GM12878 (cell line): ENCODE measurements at regions not wholly inside any gene's neighbourhood (a gene's known extent, or its start where the extent isn't known, plus 50 kb on each side); places are given as distances from the start of the nearest gene placed in this dataset.

Source experiments
- ATAC-seq: fragments of 200-7000 bp; cut with Tn5 transposase; 3 replicates; pipeline ENCODE4 v1.9.1; 2020; ENCODE audit warnings: mild to moderate bottlenecking, moderate library complexity
- BruUV-seq: library from RNA; stranded (reverse); fragments of 400-500 nt; replicated peaks from 2 replicates; lab custom pipeline; 2021; lab: Mats Ljungman, UMichigan
- CTCF ChIA-PET: fragments of 300-600 bp; sonication (Branson Sonifier 250); formaldehyde crosslinking; extraction: SDS; loops from one replicate; lab custom pipeline; 2021; ENCODE audit warnings: inconsistent platforms; lab: Yijun Ruan, JAX
- POLR2A ChIA-PET: fragments of 350-600 bp; formaldehyde crosslinking; extraction: SDS; loops from one replicate; lab custom pipeline; 2021; ENCODE audit warnings: inconsistent platforms; lab: Charles Lee
- RAD21 ChIA-PET: fragments of 300-600 bp; sonication (Branson Sonifier 250); formaldehyde crosslinking; loops from one replicate; lab custom pipeline; 2023; ENCODE audit warnings: antibody characterized with exemption; ENCODE audit not compliant: unreplicated experiment; lab: Charles Lee
- SMC1A ChIA-PET: fragments of 300-600 bp; sonication (Branson Sonifier 250); formaldehyde crosslinking; loops from one replicate; lab custom pipeline; 2023; ENCODE audit not compliant: unreplicated experiment, uncharacterized antibody; lab: Charles Lee
- DNase-seq: peaks from one replicate; pipeline ENCODE4 v3.0.0-alpha.2; 2011; ENCODE audit warnings: low read depth, low spot score
- FAIRE-seq: peaks from 3 replicates; lab custom pipeline; 2011; peaks lifted over from hg19 to GRCh38; lab: Jason Lieb, UNC
- H2AFZ ChIP-seq: 2 replicates; pipeline ENCODE4 v1.6.0; 2011; ENCODE audit warnings: low read depth, low read length, control low read depth; ENCODE audit not compliant: control insufficient read depth
- H3K27ac ChIP-seq: 2 replicates; pipeline ENCODE4 v1.5.1; 2011; ENCODE audit warnings: control low read depth; ENCODE audit not compliant: control insufficient read depth, insufficient read depth
- H3K27me3 ChIP-seq, 2 experiments: replicated peaks in 1 of 2; 2 replicates each; pipeline versions ENCODE4 v1.6.0 to v1.6.1; 2011; ENCODE audit warnings: low read length in 1 of 2; ENCODE audit not compliant: control insufficient read depth in 2 of 2, insufficient read depth in 2 of 2
- H3K36me3 ChIP-seq, 2 experiments: 2 replicates each; pipeline ENCODE4 v1.5.1; 2011; ENCODE audit warnings: low read length in 1 of 2; ENCODE audit not compliant: control insufficient read depth in 2 of 2, insufficient read depth in 2 of 2
- H3K4me1 ChIP-seq: 2 replicates; pipeline ENCODE4 v1.6.1; 2011; ENCODE audit warnings: mild to moderate bottlenecking, low read length, moderate library complexity, mixed read lengths; ENCODE audit not compliant: control insufficient read depth, insufficient read depth
- H3K4me2 ChIP-seq: 2 replicates; pipeline ENCODE4 v1.6.0; 2011; ENCODE audit warnings: control low read depth; ENCODE audit not compliant: control insufficient read depth, insufficient read depth
- H3K4me3 ChIP-seq: fragments of 200-600 bp; sonication (generic); 2 replicates; pipeline ENCODE4 v1.5.1; 2016
- H3K79me2 ChIP-seq: 2 replicates; pipeline ENCODE4 v1.6.0; 2011; ENCODE audit warnings: low read length; ENCODE audit not compliant: control insufficient read depth, insufficient read depth
- H3K9ac ChIP-seq: 2 replicates; pipeline ENCODE4 v1.8.0; 2011; ENCODE audit warnings: low read length, control low read depth, mixed read lengths; ENCODE audit not compliant: control insufficient read depth, insufficient read depth
- H3K9me3 ChIP-seq: replicated peaks from 3 replicates; pipeline ENCODE4 v1.5.1; 2011; ENCODE audit warnings: mild to moderate bottlenecking, low read length; ENCODE audit not compliant: control insufficient read depth, insufficient read depth
- H4K20me1 ChIP-seq: 2 replicates; pipeline ENCODE4 v1.6.0; 2011; ENCODE audit not compliant: control insufficient read depth, insufficient read depth
- CBX5 ChIP-seq: sonication (generic); IDR thresholded peaks from 2 replicates; pipeline ENCODE4 v1.6.1; 2016; ENCODE audit warnings: low read depth, moderate library complexity, mild to moderate bottlenecking, inconsistent platforms
- CEBPB ChIP-seq, 2 experiments: fragments of 150-350 bp in 1 of 2; IDR thresholded peaks; 2 replicates each; pipeline ENCODE4 v1.6.1; 2012 to 2014; ENCODE audit warnings: low read depth in 2 of 2, low read length in 2 of 2, borderline replicate concordance in 1 of 2, inconsistent platforms in 1 of 2
- ESRRA ChIP-seq: IDR thresholded peaks from 2 replicates; pipeline ENCODE4 v1.6.1; 2012; ENCODE audit warnings: mild to moderate bottlenecking, low read length, improper control_type of control experiment
- ETV6 ChIP-seq, 2 experiments: fragments of 450-650 bp in 1 of 2; IDR thresholded peaks in 1 of 2; conservative IDR thresholded peaks in 1 of 2; 2 replicates each; pipeline ENCODE4 v1.6.1; 2014; ENCODE audit warnings: antibody characterized with exemption in 1 of 2, borderline replicate concordance in 1 of 2, low read depth in 1 of 2, mild to moderate bottlenecking in 1 of 2, moderate library complexity in 1 of 2
- HDAC2 ChIP-seq: fragments of 200-600 bp; sonication (generic); IDR thresholded peaks from 2 replicates; pipeline ENCODE4 v1.6.1; 2017
- HDGF ChIP-seq: fragments of 450-650 bp; IDR thresholded peaks from 2 replicates; pipeline ENCODE4 v1.6.1; 2016; ENCODE audit warnings: antibody characterized with exemption
- RFX5 ChIP-seq: IDR thresholded peaks from 2 replicates; pipeline ENCODE4 v1.6.1; 2011; ENCODE audit warnings: low read depth, low read length, improper control_type of control experiment
- SP1 ChIP-seq: IDR thresholded peaks from one replicate; pipeline ENCODE4 v1.6.1; 2011; ENCODE audit warnings: low read depth, low read length
- STAT1 ChIP-seq: fragments of 450-650 bp; conservative IDR thresholded peaks from 2 replicates; pipeline ENCODE4 v1.6.1; 2014; ENCODE audit warnings: antibody characterized with exemption, mild to moderate bottlenecking
- TCF3 ChIP-seq: IDR thresholded peaks from 2 replicates; pipeline ENCODE4 v1.6.1; 2012; ENCODE audit warnings: low read depth, mild to moderate bottlenecking, low read length, borderline replicate concordance; ENCODE audit not compliant: insufficient read depth
- WGBS: methylation state at CpG from one replicate; pipeline ENCODE4 v1.1.6; 2016; ENCODE audit warnings: low lambda C conversion rate; ENCODE audit not compliant: insufficient replicate concordance, insufficient coverage; ENCODE audit errors: missing lambda C conversion rate; 5-methylcytosine and 5-hydroxymethylcytosine counted together
- in situ Hi-C: fragments of 300-500 bp; cut with MboI; formaldehyde crosslinking; loops from 9 replicates; pipeline ENCODE4 v1.14.3; 2018; ENCODE audit warnings: mixed read lengths
- intact Hi-C: fragments of 100-400 bp; cut with micrococcal nuclease; formaldehyde crosslinking; loops from one replicate; pipeline ENCODE4 v1.14.2; 2022; ENCODE audit not compliant: unreplicated experiment
- TF ChIP-seq, protein P1 (sequence below): IDR thresholded peaks from 2 replicates; pipeline ENCODE4 v1.6.1; 2011; ENCODE audit warnings: low read depth, mild to moderate bottlenecking, low read length, moderate library complexity, borderline replicate concordance; ENCODE audit errors: extremely low read depth
- TF ChIP-seq, protein P2 (sequence below): IDR thresholded peaks from 2 replicates; pipeline ENCODE4 v1.6.1; 2012; ENCODE audit warnings: low read length, inconsistent platforms

DNA sequence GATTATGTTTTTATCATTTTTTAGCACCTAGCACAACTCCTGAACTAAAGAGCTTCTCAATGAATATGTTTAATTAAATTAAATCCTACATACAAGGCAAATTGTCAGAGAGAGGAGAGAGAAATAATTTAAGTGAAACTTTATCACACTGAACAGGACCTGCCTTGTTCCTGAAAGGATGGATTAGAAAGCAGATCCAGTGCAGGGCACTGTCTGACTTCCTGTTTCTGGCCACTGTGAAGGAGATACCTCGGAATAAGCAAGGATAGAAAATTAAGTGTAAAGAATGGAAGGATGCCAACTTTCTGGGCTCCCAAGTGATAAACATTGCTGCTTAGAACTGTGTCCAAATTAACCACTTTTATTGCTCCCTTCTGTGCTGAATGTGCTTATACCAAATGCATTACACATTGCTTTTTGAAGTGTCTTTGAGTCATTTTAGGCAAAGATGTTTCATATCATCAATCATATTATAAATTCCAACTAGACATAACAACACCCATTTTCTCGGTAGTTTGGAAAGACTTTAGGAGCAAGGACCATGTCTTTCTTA is 89.1 kb upstream of the SPDL1 start:
- Histone ChIP-seq H3K4me2 (no peak overlapping the region), H3K9me3 (no peaks in the 10 kb centered on the region), H3K9ac (no peak overlapping the region), H3K27ac (no peak overlapping the region), H3K4me1 (no peaks in the 10 kb centered on the region), H3K36me3 (no peaks in the 10 kb centered on the region), H2AFZ (no peak overlapping the region), H3K27me3 (no peaks in the 10 kb centered on the region), H4K20me1 (no peaks in the 10 kb centered on the region), H3K79me2 (no peaks in the 10 kb centered on the region), H3K4me3 (no peak overlapping the region)
- POLR2A ChIA-PET, result no interaction called here
- RAD21 ChIA-PET, result no interaction called here
- ATAC-seq, result no peak
- in situ Hi-C loops, result no loop called here
- FAIRE-seq, result no peak
- BruUV-seq, result no TSS peak
- TF ChIP-seq, protein P1, sequence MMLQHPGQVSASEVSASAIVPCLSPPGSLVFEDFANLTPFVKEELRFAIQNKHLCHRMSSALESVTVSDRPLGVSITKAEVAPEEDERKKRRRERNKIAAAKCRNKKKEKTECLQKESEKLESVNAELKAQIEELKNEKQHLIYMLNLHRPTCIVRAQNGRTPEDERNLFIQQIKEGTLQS, result no peak
- TF ChIP-seq TCF3 (no peak), ESRRA (no peak), ETV6 (conservative IDR thresholded peaks at IDR 0.05 in 1 of 2, IDR thresholded peaks at IDR 0.05 in 1 of 2; ENCODE audit: borderline replicate concordance in 1 of 2, low read depth in 1 of 2) (no peak), RFX5 (no peak), HDAC2 (no peak), CEBPB (IDR thresholded peaks at IDR 0.05; ENCODE audit: borderline replicate concordance in 1 of 2, low read depth in 2 of 2, low read length in 2 of 2) (no peak), SP1 (no peak), STAT1 (no peak), HDGF (no peak), CBX5 (no peak)
- TF ChIP-seq, protein P2, sequence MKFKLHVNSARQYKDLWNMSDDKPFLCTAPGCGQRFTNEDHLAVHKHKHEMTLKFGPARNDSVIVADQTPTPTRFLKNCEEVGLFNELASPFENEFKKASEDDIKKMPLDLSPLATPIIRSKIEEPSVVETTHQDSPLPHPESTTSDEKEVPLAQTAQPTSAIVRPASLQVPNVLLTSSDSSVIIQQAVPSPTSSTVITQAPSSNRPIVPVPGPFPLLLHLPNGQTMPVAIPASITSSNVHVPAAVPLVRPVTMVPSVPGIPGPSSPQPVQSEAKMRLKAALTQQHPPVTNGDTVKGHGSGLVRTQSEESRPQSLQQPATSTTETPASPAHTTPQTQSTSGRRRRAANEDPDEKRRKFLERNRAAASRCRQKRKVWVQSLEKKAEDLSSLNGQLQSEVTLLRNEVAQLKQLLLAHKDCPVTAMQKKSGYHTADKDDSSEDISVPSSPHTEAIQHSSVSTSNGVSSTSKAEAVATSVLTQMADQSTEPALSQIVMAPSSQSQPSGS, result no peak
- no peak for DNase-seq
- 0% methylated on average over 2 of the region's 2 CpGs for WGBS
- SMC1A ChIA-PET, result no interaction called here
- CTCF ChIA-PET, result no interaction called here
- intact Hi-C loops, result no loop called here
